ENCODE measurements at regions not wholly inside any gene's neighbourhood (a gene's known extent, or its start where the extent isn't known, plus 50 kb on each side); places are given as distances from the start of the nearest gene placed in this dataset.

- peak in 1 of 2 experiments; percentile 57; a peak in 1 of 4 replicates for TF ChIP-seq EP300 (IDR thresholded peaks at IDR 0.05; ENCODE audit: borderline replicate concordance in 1 of 2, control insufficient read depth in 1 of 2, low read depth in 2 of 2, low read length in 2 of 2)
- no peak for TF ChIP-seq RFX5 (IDR thresholded peaks at IDR 0.05; ENCODE audit: low read depth, low read length)
- no peak for TF ChIP-seq EZH2 (IDR thresholded peaks at IDR 0.05; ENCODE audit: borderline replicate concordance, control insufficient read depth, low read depth, low read length)
- no peak for TF ChIP-seq TAF1 (IDR thresholded peaks at IDR 0.05; ENCODE audit: borderline replicate concordance, low read depth, low read length)
- no peak for TF ChIP-seq REST (IDR thresholded peaks at IDR 0.05; ENCODE audit: low read depth, low read length)
- no peak for TF ChIP-seq RB1 (IDR thresholded peaks at IDR 0.05; ENCODE audit: borderline replicate concordance)
- TF ChIP-seq BHLHE40 (IDR thresholded peaks at IDR 0.05; ENCODE audit: borderline replicate concordance in 1 of 2, low read depth in 2 of 2, low read length in 1 of 2), result peak; percentile 52 to 72; a peak in 3 of 4 replicates
- no peak for TF ChIP-seq CTCF (IDR thresholded peaks at IDR 0.05 in 2 of 3, conservative IDR thresholded peaks at IDR 0.05 in 1 of 3; ENCODE audit: control insufficient read depth in 2 of 3, extremely low read depth in 1 of 3, insufficient read depth in 1 of 3, low read depth in 3 of 3, low read length in 3 of 3)
- TF ChIP-seq ZNF274 (IDR thresholded peaks at IDR 0.05; ENCODE audit: insufficient read depth, insufficient read length), result no peak
- no peak for TF ChIP-seq POLR2A (IDR thresholded peaks at IDR 0.05; ENCODE audit: low read depth, low read length)
- no peak for TF ChIP-seq IRF3 (IDR thresholded peaks at IDR 0.05)
- no peak for TF ChIP-seq ZBTB33 (IDR thresholded peaks at IDR 0.05)
- peak; percentile 64; the same call in 1 of the 2 replicates for TF ChIP-seq ATF7 (IDR thresholded peaks at IDR 0.05; ENCODE audit: low read depth)
- no peak for TF ChIP-seq ZBTB11 (CRISPR knock-in tag; IDR thresholded peaks at IDR 0.05)
Observed at GRCh38 chr11:19660076-19660475, 52.6 kb upstream of the NAV2 start.

All from GM12878 (cell line).